ENCODE measurements at regions not wholly inside any gene's neighbourhood (a gene's known extent, or its start where the extent isn't known, plus 50 kb on each side); places are given as distances from the start of the nearest gene placed in this dataset.

DNA sequence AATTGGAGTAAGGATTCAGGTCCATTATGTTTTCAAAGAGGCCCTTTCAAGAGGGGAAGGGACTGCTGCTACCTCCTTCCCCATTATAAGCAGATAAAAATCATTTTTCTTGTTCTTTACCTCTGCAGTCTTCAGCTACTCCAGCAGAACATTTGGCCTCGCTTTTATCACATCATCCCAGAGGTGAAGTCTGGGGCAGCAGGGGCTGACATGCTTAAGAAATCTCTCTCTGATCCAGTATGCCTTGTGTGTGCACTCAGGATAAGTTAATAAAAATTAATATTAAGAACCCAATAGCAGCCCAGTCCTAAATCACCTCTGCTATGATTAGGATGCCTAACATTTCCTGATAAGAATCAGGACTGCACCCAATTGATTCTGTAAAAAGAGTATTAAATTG lies 306.9 kb upstream of the NREP start:
- TF ChIP-seq, protein P1, sequence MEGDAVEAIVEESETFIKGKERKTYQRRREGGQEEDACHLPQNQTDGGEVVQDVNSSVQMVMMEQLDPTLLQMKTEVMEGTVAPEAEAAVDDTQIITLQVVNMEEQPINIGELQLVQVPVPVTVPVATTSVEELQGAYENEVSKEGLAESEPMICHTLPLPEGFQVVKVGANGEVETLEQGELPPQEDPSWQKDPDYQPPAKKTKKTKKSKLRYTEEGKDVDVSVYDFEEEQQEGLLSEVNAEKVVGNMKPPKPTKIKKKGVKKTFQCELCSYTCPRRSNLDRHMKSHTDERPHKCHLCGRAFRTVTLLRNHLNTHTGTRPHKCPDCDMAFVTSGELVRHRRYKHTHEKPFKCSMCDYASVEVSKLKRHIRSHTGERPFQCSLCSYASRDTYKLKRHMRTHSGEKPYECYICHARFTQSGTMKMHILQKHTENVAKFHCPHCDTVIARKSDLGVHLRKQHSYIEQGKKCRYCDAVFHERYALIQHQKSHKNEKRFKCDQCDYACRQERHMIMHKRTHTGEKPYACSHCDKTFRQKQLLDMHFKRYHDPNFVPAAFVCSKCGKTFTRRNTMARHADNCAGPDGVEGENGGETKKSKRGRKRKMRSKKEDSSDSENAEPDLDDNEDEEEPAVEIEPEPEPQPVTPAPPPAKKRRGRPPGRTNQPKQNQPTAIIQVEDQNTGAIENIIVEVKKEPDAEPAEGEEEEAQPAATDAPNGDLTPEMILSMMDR (conservative IDR thresholded peaks at IDR 0.05; ENCODE audit: low read depth, low read length): no peak
- TF ChIP-seq CEBPB (IDR thresholded peaks at IDR 0.05; ENCODE audit: low read depth, low read length): no peak
- TF ChIP-seq, protein P2, sequence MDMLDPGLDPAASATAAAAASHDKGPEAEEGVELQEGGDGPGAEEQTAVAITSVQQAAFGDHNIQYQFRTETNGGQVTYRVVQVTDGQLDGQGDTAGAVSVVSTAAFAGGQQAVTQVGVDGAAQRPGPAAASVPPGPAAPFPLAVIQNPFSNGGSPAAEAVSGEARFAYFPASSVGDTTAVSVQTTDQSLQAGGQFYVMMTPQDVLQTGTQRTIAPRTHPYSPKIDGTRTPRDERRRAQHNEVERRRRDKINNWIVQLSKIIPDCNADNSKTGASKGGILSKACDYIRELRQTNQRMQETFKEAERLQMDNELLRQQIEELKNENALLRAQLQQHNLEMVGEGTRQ (IDR thresholded peaks at IDR 0.05; ENCODE audit: low read depth, low read length): no peak
